Fibroblast of skin of right quadriceps (primary cell): ENCODE measurements at regions not wholly inside any gene's neighbourhood (a gene's known extent, or its start where the extent isn't known, plus 50 kb on each side); places are given as distances from the start of the nearest gene placed in this dataset.
A peak's percentile ranks its signal among the peaks of the same experiment; 100 is the strongest.
"Not testable (repeated sequence)": the region's sequence is repeated elsewhere in the genome, so short reads cannot be mapped to it uniquely, and the experiment has no call there.

Source experiments
- DNase-seq: peaks from one replicate; pipeline ENCODE4 v3.0.0-alpha.2; 2013

DNA sequence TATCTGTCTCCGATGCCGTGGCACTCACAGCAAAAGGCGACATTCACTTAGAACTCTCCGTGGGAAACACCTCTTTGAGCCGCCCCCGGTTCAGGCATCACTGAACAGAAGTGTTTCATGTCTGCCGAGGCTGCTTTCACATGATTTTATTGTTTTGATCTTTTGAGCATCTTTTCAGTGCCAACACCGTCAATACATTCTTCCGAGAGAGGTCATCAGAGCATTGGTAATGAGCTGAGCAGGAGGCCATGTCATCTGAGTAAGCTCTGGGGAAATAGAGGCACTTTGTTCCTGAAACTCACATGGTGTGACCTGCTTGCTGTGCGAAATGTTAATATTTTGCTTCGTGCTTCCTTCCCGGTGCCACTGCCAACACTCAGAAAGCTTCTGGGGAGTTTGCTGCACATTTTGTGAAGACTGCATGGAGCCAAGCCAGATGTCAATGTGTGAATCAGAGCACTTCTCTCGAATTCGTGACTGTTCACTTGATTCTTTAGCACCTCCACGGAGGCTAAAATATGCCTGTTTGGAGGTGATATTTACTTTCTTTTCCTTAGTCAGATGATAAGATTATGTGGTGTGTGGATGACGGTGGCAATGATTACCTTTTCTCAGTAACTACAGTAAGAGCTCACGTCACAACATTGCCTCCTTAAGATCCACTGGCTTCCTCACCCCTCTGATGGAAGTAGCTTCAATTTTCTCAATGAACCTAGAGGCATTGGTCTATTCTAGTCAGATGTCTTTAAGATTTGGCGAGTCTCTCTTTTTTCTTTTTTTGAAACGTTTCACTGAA is 222.3 kb upstream of the HS3ST1 start:
- DNase-seq, result no peak

- DNase-seq, result no peak
Observed at GRCh38 chr4:11647433-11647832, 218.7 kb upstream of the HS3ST1 start.

GRCh38 chr4:11643081-11643480 is 214.4 kb upstream of the HS3ST1 start:
- not testable (repeated sequence) for DNase-seq

DNA sequence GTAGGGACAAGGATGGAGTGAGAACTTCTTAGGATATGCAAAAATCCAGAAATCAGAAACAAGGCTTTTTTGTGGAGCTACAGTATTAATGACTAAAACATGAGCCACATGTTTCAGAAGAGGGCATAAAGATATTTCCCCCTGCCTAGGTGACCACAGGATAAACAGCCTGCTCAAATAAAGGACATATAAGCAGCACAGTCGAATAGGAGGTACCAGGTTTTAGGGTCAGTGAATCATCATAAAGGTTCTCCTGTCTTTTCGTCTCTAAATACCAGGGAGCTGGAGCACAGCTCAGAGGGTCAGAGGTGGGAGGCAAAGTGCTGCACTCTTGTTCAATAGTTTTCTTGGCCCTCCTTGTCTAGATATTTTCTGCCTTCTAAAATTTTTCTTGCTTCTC is 211.9 kb upstream of the HS3ST1 start:
- no peak for DNase-seq

DNA sequence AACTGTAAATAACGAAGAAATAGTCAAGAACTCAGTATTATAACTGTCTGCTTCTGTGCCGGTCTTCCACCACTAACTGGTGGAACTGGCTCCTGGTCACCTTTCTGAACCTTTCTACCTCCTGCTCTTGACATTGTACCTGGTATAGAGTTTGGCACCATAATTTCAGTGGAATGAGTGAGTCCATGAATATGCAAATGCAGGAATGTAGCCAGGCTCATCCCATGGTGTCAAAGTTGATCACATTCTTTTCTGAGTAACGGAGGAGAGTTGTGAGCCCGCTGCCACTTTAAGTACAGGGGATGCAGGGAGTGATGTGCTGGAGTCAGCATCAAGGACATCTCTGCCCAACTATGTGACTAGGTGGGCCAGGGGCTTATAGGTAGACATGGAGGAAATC is 207.9 kb upstream of the HS3ST1 start:
- DNase-seq, result no peak

DNA sequence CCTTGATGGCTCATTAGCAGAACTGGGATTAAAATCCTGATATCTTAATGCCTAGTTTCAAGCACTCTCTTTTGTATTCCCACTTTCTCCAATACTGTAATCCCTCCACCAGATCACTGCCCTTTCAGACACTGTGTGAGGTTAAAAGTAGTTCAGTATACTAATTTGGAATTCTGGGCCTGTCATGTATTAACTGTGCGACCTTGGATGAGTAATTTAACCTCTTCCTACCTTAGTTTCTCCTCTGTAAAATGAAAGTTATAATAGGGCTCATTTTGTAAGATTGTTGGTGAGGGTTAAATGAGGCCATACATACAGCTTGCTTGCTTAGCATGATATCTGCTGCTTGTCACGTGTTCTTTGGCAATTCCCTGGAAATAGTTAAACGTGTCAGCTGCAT is 207.3 kb upstream of the HS3ST1 start:
- no peak for DNase-seq

- DNase-seq, result peak; percentile 18
Observed at GRCh38 chr4:11635342-11635741, 206.6 kb upstream of the HS3ST1 start.

DNA sequence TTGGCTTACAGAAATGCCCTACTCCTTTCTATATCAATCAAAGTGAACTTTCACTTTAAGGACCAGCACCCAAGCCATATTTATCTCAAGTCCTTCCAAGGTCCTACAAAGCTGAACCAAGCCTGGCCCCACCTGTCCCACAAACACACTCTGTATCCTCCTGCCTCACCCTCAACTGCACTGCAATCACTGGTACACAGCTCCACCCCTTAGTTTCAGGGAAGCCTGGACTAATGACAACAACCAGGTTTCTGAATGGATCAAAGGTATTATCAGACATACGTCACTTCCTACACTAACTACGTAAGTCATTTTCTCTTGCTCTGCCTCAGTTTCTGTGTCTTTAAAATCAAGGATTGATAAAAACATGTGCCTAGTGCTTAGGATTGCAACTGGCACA is 205.6 kb upstream of the HS3ST1 start:
- DNase-seq, result no peak

- no peak for DNase-seq
Observed at GRCh38 chr4:11633430-11633829, 204.7 kb upstream of the HS3ST1 start.

DNA sequence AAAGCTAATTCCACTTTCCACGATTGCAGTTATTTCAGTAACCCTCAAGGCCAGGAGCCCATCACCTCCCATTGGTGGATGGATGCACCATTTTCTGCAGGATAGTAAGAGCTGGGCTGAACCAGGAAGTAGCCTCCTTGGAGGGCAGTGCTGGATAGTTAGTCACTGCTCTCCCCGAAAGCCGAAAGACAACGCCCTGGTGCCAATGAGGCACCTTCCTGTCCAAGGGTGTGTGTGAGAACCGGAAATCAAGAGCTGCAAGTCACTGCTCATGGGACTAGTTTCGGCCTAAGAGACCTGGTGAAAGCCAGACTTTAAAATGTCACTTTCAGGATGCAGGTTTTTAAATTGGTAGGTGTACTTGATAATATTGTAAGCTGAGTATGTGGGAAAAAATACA is 203.8 kb upstream of the HS3ST1 start:
- no peak for DNase-seq

DNA sequence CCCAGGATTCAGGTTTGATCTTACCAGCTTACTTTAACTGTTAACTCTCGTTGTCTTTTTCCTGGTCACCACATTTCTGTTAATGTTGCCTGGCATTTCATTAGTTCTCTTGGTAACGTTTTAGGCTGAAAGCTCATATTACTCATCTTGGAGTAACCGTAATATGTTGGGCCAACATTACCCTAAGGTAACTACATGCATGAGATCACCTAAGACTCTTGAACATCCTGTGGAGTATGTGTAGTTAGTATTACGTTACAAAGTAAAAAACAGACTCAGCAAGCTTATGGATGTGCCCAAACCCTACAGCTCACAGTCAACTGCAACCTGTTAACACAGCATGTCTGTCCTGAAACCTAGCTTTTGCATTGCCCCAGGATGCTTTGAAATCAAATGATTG is 203.3 kb upstream of the HS3ST1 start:
- DNase-seq, result no peak

GRCh38 chr4:11631416-11631815 is 202.7 kb upstream of the HS3ST1 start:
- DNase-seq, result no peak

DNA sequence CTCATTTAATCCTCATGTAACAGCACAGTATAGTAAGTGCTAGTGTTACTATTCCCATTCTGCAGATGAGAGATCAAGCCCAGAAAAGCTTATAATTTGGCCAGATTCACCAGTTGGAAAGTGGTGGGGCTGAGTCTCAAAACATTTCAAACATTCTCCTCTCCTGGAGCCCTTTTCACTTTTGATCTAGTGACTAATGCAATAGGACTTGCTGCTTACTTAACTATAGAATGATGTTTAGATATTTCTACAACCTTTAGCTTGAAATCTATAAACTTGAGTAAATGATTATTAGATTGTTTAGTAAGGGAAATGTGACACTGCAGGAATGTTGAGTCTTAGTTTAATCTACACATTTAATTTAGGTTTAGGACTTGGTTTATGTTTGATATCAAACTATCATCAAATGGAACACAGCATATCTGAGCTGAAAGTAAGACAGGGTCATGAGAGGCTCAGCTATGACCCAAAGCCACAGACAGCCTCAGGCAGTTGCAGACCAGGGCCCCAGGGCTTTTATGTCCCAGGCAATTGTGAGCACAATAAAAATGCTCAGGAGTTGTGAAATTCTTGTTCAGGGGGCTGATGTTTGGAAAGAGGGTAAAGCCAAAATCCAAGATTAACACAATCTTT is 199.5 kb upstream of the HS3ST1 start:
- DNase-seq, result no peak

DNA sequence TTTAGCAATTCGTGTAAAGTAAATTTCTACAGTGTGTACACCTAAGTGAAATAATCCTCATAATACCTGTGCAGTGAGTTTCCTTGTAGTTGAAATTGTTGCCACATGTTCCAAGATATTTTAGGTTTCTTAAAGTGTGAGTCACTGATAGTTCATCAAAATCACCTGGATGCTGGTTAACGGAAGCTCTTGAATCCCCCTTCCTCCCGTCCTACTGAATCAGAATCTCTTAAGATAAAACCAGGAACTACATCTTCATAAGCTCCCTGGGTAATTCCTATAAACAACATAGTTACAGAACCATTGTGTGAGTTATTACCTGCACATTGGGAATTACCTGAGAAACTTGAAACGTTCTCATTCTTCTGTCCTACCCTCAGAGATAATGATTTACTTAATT is 197.4 kb upstream of the HS3ST1 start:
- DNase-seq, result no peak

DNA sequence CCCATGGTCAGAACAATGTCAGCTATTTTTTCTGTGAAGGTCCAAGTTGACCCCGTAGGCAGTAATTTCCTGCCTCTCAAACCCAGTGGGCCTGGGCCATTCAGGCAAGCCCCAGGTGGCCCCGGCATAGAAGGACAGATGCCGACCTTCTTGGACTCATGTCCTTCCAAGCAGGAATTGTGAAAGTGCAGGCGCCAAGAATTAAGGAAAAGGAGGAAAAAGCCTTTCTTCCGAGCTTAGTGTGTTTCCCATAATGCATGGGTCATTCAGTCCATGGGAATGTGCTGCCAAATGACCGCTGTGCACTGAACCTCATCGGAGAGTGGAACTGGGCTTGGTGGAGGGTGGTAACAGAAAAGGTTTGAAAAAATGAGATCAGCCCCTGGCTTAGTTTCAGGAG is 196.5 kb upstream of the HS3ST1 start:
- DNase-seq, result no peak

DNA sequence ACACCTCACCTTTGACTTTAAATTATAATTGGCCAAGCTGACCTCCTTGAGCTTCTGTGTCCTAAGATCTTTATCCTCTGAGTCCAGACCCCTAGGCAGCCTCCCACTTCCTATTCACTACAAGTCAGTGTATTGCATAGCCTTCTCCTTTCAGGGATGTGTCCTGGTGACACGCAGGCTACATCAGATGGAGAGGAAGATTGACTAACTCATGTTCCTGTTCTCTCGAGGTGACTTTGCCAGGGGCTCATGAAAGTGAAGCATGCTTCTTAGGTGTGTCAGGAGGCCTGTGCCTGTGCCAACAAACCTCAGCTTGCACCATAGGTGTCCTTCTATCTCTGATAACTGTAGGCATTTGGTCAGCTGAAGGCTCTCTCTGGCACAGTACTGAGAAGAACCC is 195.7 kb upstream of the HS3ST1 start:
- DNase-seq, result no peak

- no peak for DNase-seq
Observed at GRCh38 chr4:11623726-11624037, 195.0 kb upstream of the HS3ST1 start.

- DNase-seq, result no peak
Observed at GRCh38 chr4:11622961-11623725, 194.4 kb upstream of the HS3ST1 start.

DNA sequence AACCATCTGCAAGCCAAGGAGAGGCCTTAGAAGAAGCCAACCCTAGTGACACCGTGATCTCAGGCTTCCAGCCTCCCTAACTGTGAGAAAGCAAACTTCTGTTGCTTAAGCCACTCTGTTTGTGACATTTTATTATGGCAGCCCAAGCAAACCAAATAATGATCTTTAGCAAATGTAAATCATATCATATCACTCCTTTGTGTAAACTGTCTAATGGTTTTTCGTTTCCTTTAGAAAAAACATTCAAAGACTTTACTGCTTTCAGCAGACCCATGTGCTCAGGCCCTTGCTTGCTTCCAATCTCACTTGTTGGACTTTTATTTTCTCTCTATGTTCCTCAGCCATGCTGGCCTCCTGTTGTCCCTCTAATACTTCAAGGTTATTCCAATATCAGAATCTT is 192.2 kb upstream of the HS3ST1 start:
- DNase-seq, result no peak

GRCh38 chr4:11618666-11619282 is 190.1 kb upstream of the HS3ST1 start:
- no peak for DNase-seq

DNA sequence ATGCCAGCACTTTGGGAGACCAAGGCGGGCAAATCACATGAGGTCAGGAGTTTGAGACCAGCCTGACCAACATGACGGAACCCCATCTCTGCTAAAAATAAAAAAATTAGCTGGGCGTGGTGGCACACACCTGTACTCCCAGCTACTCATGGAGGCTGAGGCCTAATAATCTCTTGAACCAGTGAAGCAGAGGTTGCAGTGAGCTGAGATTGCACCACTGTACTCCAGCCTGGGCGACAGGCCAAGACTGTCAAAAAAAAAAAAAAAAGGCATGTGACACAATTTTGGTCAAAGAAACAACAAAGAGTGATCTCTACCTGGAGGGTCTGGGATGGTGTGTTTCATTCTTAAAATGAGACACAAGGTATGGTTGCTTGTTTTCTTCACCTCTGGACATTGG is 188.2 kb upstream of the HS3ST1 start:
- no peak for DNase-seq

DNA sequence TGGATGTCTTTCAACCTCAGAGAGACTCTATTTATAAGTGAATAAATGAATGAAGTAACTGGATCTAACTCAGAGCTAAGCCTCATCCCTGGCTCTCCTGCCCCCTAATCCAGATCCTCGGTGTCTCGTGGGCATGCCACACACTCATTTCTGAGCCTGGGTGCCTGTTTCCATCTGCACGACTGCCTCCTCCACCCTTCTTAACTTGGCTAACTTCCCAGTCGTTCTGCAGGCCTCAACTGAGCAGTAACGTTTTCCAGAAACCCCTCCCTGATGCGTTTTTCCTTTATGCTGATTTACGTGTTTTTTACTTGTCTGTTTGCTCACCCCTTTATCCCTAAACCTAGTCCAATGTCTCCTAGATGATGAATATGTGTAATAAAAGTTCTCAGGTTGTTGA is 186.9 kb upstream of the HS3ST1 start:
- no peak for DNase-seq

GRCh38 chr4:11614426-11614825 is 185.7 kb upstream of the HS3ST1 start:
- no peak for DNase-seq

DNA sequence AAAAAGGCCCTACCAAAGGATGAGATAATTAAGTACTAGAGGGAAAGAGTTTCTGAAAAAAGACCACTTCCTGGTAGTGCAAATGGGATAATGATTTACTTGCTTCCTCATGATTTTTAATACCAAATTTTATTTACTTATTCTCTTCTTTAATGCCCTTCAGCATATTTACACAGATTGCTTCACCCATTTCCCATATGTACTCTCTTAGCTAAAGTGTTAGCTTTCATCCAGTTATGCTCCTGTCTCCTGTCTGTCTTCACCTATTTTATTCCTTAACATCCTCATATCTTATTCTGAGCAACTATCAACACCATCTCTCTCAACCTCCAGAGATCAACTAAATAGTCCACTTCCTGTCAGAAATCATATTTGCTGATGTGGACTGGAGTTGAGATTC is 183.2 kb upstream of the HS3ST1 start:
- no peak for DNase-seq
